ENCODE measurements at regions not wholly inside any gene's neighbourhood (a gene's known extent, or its start where the extent isn't known, plus 50 kb on each side); places are given as distances from the start of the nearest gene placed in this dataset.
A peak's percentile ranks its signal among the peaks of the same experiment; 100 is the strongest.
"Not testable (repeated sequence)": the region's sequence is repeated elsewhere in the genome, so short reads cannot be mapped to it uniquely, and the experiment has no call there.

DNA sequence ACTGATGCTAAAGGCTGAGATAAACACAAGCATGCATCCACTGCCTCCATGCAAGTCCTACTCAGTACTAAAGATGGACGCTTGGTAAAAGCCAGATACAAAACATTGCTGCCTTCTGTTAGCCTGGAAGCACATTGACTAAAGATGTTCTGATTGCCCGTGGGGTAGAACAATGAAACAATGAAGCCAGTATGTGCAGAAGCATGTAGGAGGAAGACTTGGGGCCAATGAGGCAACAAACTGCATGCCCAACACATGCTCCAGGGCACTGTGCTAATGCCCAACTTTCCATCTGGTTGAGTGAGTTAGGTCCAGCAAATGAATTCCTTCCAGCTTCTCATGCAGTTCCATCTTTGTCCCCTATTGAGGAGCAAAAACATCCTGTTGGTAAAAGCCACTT, 1245.5 kb downstream of the GATA3 start:
- peaks cover 4% of the 10 kb centered on the region for H3K27me3 Mint-ChIP-seq
- no peaks in the 10 kb centered on the region for H3K4me1 Mint-ChIP-seq
- no peaks in the 10 kb centered on the region for H3K36me3 Mint-ChIP-seq
- no peak for ATAC-seq
- no peak overlapping the region for H3K4me3 Mint-ChIP-seq
- H3K27ac Mint-ChIP-seq, result no peak overlapping the region
- no peaks in the 10 kb centered on the region for H3K9me3 Mint-ChIP-seq

DNA sequence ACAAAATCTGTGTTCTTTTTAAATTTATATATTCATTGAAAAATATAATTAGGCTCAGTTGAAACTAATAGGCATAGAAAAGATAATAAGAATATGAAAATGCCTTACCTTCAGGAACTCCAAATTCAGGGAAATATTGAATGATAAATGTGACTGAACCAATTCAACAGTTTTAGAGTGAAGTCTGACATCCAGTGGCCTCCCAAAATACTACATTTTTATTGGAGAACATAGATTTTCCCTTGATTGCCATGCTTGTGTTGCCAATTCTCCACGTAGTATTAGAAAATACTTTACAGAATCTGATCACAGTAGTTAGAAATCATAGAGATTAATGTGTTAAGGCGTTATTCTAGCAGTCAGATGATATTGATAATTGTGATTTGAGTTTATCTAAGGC, 1246.7 kb downstream of the GATA3 start:
- Mint-ChIP-seq H3K4me1 (no peaks in the 10 kb centered on the region), H3K27me3 (peaks cover 16% of the 10 kb centered on the region), H3K36me3 (no peaks in the 10 kb centered on the region), H3K9me3 (no peaks in the 10 kb centered on the region), H3K4me3 (no peak overlapping the region), H3K27ac (no peak overlapping the region)
- no peak for ATAC-seq

DNA sequence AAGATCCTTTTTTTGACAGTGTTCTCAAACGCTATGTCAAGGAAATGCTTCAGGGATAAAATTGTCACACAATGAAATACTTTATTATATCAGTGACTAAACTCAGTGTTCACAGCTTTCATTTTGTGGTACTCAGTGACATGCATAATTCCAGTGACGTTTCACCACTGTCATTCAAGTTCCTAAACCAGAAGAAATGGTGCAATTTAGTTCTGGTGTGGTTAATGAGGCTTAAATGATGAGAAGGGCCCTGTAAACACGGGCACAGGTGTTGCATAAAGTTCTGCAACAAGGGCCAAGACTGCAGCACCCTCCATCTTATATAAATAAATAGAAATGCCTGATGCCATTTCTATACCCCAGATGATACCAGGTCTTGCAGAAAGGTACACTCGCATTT, 1247.1 kb downstream of the GATA3 start:
- H3K36me3 Mint-ChIP-seq, result no peaks in the 10 kb centered on the region
- no peak overlapping the region for H3K4me3 Mint-ChIP-seq
- H3K4me1 Mint-ChIP-seq, result no peaks in the 10 kb centered on the region
- no peaks in the 10 kb centered on the region for H3K9me3 Mint-ChIP-seq
- H3K27me3 Mint-ChIP-seq, result peaks cover 19% of the 10 kb centered on the region
- no peak overlapping the region for H3K27ac Mint-ChIP-seq
- ATAC-seq, result no peak

DNA sequence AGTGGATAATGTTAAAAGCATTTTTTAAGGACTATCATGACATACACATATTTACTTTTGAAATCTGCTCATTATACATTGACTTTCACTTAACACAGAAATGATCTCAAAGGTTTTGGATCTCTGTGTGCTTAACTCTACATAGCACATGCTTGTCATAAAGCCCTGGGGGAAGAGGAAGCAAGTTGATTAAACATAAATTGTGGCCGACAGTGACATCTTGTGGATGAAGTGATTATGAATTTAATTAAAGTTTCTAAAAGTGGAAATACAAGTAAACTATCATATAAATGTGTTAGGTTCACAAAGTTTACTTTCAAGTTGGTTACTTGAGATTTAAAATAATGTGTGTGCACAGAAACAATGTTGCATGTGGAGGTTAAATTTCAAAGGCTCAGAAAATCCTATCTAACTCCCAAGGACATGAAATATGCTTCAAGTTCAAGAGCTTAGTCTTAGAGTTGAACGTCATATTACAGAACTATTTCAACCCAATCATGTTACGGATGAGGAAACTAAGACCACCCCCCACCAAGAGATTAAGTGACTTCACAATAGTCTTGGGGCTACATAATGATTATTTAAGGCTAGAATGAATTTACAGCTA, 1247.8 kb downstream of the GATA3 start:
- peak; percentile 43 for ATAC-seq
- Mint-ChIP-seq H3K9me3 (no peaks in the 10 kb centered on the region), H3K4me1 (no peaks in the 10 kb centered on the region), H3K27me3 (peaks cover 19% of the 10 kb centered on the region), H3K36me3 (no peaks in the 10 kb centered on the region), H3K4me3 (no peak overlapping the region), H3K27ac (no peak overlapping the region)

DNA sequence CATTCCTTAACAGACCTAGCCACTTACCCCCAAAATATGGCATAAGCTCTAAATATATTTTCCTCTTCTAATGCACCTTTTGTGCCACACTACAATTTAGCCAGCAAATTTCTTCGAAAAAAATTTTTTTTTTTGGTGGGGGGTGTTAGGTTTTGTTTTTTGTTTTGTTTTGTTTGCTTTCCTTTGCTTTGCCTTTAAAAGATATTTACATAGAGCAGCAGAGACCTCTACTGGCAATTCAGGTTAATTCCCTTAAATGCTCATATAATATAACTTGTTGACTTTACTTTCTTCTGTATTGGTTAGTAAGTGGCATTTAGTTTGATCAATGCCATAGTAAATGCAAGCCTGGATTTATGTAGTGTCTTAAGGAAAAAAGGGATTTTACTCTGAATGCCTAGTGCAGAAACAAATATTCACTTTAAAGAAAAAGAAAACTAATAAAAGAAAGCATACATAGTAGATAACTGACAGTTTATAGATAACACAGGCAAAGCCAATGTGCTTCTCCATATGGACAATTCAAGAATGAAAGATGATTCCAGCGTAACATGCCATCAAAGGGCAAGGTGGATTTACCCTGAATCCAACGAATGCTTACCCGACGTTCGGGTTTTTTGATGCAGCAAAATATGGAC, 1250.6 kb downstream of the GATA3 start:
- H3K4me1 Mint-ChIP-seq, result no peaks in the 10 kb centered on the region
- H3K27ac Mint-ChIP-seq, result no peak overlapping the region
- ATAC-seq, result no peak

DNA sequence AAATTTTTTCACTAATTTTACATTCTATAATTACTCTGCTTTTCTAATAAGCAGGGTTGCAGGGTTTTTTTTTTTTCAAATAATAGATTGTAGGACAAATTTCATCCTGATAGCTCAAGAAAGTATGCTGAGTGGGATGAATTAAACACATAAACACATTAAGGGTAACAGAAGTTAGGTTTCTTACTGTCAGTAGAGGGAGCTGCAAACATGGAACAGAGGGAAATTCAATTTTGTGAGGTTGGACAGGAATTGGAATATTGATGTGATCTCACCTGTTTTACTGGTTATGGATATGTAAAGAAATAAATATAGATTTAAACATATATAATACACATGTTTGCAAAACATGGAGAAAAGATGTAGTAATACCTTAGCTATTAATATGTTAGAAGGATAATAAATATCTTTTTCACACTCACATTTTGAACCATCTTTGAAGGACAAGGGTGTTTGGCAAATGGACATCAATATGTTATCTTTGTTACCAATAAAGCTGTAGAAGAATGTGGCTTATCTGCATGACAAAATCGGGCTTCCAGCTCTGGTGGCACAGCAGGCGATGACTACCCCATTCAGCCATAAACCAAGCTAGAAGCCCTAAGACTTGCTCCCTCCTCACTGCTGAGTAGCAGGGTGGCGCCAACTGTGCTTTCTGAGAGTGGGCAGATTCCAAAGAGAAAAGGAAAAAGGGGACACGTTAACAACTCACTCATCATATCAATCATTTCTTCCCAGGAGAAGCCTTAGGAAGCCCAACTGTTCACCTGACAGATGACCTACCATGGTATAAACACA, 1257.4 kb downstream of the GATA3 start:
- Mint-ChIP-seq H3K36me3 (no peaks in the 10 kb centered on the region), H3K9me3 (no peaks in the 10 kb centered on the region), H3K27me3 (no peaks in the 10 kb centered on the region), H3K27ac (no peak overlapping the region), H3K4me1 (no peaks in the 10 kb centered on the region), H3K4me3 (no peak overlapping the region)
- ATAC-seq, result no peak

More for the DNA sequence above, 1250.6 kb downstream of the GATA3 start:
- Mint-ChIP-seq H3K9me3 (no peaks in the 10 kb centered on the region), H3K36me3 (no peaks in the 10 kb centered on the region), H3K4me3 (no peak overlapping the region), H3K27me3 (peaks cover 19% of the 10 kb centered on the region)

DNA sequence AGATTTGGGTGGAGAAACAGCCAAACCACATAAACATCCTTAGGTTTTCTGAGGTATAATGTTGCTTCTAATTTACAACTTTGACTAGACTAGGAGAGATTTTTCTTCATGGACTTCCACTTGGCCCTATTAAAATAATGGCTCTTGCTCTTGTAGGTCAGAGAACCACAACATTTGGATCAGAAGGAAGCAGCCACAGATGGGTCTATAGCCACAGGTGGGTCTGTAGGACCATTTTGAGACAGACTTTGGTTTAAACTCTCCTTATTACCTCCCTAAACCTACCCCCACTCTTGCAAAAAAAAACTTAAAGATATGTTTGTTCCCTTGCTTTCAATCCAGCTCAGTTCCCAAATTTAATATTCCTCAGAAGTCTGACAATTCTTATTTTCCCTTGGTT, 1260.8 kb downstream of the GATA3 start:
- H3K27ac Mint-ChIP-seq, result no peak overlapping the region
- H3K4me1 Mint-ChIP-seq, result no peaks in the 10 kb centered on the region
- ATAC-seq, result no peak
- H3K27me3 Mint-ChIP-seq, result peaks cover 8% of the 10 kb centered on the region
- no peaks in the 10 kb centered on the region for H3K36me3 Mint-ChIP-seq
- H3K9me3 Mint-ChIP-seq, result no peaks in the 10 kb centered on the region
- no peak overlapping the region for H3K4me3 Mint-ChIP-seq

DNA sequence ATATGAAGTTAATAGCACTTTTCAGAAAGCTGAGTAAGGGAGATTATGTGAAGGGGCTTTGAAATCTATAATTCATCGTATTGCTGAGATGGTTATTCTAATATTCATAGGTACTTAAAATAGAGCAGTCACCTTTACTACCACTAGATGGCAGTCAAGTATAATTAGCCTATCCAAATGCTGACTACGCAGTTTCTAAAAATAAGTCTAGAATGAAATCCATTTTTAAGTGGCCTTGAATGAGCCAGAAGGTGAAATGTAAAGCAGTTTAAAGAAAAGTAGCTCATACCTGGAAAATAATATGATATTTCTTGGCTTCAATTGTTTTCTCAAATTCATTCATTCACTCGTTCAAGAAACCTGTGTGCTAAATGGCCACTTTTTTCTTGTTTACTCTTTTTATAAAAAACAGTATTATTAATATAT, 1277.1 kb downstream of the GATA3 start:
- Mint-ChIP-seq H3K4me3 (no peak overlapping the region), H3K4me1 (no peaks in the 10 kb centered on the region), H3K9me3 (no peaks in the 10 kb centered on the region), H3K36me3 (no peaks in the 10 kb centered on the region), H3K27me3 (peaks cover 22% of the 10 kb centered on the region), H3K27ac (no peak overlapping the region)
- ATAC-seq, result no peak

DNA sequence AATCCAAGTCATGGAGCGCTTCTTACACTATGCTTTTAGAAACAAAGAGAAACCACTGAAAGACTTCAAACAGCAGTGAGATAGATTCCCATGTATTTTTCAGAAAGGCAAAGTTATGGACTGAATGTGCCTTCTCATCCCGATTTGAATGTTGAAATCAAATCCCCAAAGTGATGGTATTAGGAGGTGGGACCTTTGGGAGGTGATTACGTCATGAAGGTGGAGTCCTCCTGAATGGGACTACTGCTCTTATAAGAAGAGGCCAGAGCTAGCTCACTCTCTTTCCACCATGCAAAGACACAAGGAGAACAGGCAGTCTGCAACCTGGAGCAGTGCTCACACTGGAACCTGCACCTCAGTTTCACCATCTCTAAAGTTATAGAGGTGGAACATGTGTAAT, 1279.8 kb downstream of the GATA3 start:
- Mint-ChIP-seq H3K9me3 (no peaks in the 10 kb centered on the region), H3K27ac (no peak overlapping the region), H3K4me1 (no peaks in the 10 kb centered on the region), H3K4me3 (no peak overlapping the region), H3K27me3 (peaks cover 18% of the 10 kb centered on the region), H3K36me3 (no peaks in the 10 kb centered on the region)
- ATAC-seq, result no peak

DNA sequence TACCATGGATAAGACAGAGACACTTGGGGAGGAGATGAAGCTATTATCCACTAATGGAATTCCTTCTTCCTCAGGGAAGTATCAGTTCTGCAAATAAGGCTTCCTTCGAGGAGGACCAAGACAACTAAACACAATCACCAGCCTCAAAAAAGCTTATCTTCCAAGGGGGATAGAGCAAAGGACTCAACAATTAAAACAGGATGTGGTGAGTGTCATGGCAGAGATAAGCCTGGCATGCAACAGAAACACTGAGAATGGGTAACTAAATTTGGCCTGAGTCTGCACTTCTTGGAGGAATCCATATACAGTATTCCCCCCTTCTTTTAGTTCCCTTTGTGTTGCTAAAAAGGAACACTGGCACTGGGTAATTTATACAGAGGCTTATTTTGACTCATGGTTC, 1285.2 kb downstream of the GATA3 start:
- H3K4me3 Mint-ChIP-seq, result no peak overlapping the region
- no peak for ATAC-seq
- H3K36me3 Mint-ChIP-seq, result no peaks in the 10 kb centered on the region
- peaks cover 16% of the 10 kb centered on the region for H3K27me3 Mint-ChIP-seq
- H3K9me3 Mint-ChIP-seq, result no peaks in the 10 kb centered on the region
- no peak overlapping the region for H3K27ac Mint-ChIP-seq
- H3K4me1 Mint-ChIP-seq, result no peaks in the 10 kb centered on the region

DNA sequence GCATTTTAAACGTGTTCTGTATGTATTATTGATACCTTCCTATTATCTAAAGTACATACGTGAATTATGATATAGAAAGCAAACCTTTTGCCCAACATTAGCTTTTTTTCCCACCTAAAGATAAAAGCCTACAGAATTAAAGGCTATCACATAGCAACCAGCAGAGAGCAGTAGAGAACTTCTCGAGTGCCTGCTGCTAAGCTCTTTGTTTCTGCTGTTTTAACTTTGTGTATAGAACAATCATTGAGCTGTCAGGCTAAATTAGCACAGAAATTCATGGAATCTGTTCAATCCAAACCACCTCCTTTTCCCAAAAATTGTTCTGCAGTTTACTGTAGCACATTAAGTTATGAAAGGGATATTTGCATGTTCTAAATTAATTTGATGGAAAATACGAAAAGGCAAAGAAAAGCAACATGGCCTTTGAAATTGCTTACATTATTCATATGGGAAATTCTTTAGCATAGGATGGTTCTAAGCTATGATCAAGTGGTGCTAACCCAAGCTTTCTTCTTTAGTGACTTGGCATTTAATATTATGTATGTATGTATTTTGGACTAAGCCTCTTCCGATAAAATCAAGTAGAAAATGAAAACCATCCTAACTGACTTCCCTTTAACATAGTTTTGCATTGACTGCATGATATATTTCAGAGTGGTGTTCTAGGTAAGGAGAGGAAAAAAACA, 1288.5 kb downstream of the GATA3 start:
- no peak for ATAC-seq
- H3K9me3 Mint-ChIP-seq, result peaks cover 12% of the 10 kb centered on the region
- no peaks in the 10 kb centered on the region for H3K4me1 Mint-ChIP-seq
- H3K4me3 Mint-ChIP-seq, result no peak overlapping the region
- H3K36me3 Mint-ChIP-seq, result no peaks in the 10 kb centered on the region
- no peak overlapping the region for H3K27ac Mint-ChIP-seq
- H3K27me3 Mint-ChIP-seq, result peaks cover 16% of the 10 kb centered on the region

DNA sequence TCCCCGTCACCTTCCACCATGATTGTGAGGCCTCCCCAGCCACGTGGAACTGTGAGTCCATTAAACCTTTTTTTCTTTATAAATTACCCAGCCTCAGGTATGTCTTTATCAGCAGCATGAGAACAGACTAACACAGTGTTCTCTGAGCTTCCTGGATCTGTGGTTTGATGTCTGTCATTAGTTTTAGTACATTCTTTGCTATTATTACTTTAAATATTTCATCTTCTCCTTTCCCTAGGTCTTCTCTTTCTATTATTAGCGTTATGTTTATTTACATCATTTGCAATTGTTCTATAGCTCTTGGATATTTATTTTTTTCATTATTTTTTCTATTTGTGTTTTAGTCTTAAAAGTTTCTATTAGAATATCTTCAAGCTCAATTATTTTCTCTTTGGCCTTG, 1293.4 kb downstream of the GATA3 start:
- H3K4me3 Mint-ChIP-seq, H3K4me1 Mint-ChIP-seq, H3K27me3 Mint-ChIP-seq, H3K27ac Mint-ChIP-seq, H3K36me3 Mint-ChIP-seq, ATAC-seq: not testable (repeated sequence)
- H3K9me3 Mint-ChIP-seq, result peaks cover 15% of the 10 kb centered on the region

DNA sequence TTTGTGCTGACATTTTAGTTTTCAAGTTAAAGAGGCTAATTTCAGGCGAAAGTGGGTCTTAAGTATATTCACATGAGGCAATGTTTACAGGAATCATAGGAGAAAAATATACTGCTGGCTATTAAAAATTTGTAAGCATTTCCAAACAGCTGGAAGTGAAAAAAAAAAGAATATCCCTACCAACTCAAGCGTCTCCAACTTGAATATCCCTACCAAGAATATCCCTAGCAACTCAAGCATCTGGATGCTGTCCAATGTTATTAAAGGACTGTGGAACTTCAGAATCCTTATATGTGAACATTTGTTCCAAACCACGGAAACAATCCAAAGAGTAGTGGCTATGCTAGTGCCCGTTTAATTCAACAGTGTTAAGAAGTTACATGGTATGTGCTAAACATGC, 1303.0 kb downstream of the GATA3 start:
- H3K27ac Mint-ChIP-seq, result no peak overlapping the region
- H3K27me3 Mint-ChIP-seq, result no peaks in the 10 kb centered on the region
- H3K36me3 Mint-ChIP-seq, result no peaks in the 10 kb centered on the region
- ATAC-seq, result no peak
- H3K9me3 Mint-ChIP-seq, result no peaks in the 10 kb centered on the region
- H3K4me1 Mint-ChIP-seq, result no peaks in the 10 kb centered on the region
- H3K4me3 Mint-ChIP-seq, result no peak overlapping the region

DNA sequence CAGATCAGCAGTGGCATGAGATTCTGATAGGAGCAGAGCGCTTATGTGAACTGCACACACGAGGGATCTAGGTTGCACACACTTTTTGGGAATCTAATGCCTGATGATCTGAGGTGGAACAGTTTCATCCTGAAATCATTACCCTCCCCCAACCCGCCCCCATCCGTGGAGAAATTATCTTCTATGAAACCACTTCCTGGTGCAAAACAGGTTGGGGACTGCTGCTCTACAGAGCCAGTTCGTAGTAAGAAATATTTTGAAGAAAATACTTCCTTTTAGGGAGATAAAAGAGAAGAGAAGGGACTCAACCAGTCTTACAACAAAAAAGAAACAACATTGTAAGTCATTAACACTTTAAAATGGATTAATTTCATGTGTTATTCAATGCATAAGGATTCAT, 1308.2 kb downstream of the GATA3 start:
- H3K27ac Mint-ChIP-seq, result no peak overlapping the region

DNA sequence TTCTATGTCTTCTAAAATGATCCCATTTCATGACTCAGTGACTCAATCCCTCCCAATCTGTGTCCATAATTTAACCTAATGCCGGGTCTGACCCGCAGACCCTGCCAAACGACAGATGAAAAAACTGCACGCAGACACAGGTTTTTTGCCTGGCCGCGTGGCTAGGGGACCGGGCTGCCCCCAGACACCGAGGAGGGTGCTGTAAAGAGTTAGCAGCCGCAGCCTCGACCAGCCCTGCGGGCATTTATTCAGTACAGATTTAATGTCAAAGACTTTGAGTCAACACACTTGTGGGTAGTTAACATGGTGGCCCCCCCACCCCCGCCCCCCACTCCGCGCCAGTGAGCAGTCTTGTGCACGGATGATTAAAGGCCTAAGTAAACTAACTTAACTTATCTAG, 1324.7 kb downstream of the GATA3 start:
- H3K4me1 Mint-ChIP-seq, result no peaks in the 10 kb centered on the region
- peaks cover 5% of the 10 kb centered on the region for H3K9me3 Mint-ChIP-seq
- H3K27me3 Mint-ChIP-seq, result peaks cover 8% of the 10 kb centered on the region
- no peaks in the 10 kb centered on the region for H3K36me3 Mint-ChIP-seq
- H3K27ac Mint-ChIP-seq, result no peak overlapping the region
- no peak overlapping the region for H3K4me3 Mint-ChIP-seq
- no peak for ATAC-seq

More for the DNA sequence above, 1308.2 kb downstream of the GATA3 start:
- no peak for ATAC-seq
- Mint-ChIP-seq H3K4me1 (no peaks in the 10 kb centered on the region), H3K36me3 (no peaks in the 10 kb centered on the region), H3K4me3 (no peak overlapping the region), H3K9me3 (peaks cover 6% of the 10 kb centered on the region), H3K27me3 (no peaks in the 10 kb centered on the region)

Measured in stimulated activated memory B cell treated with anti-CD40 and anti-IgM and Interleukin-4, amounts not matched to agents 10 μg/mL and 1 μg/mL and 100 μg/mL, for 72 hours (primary cell).